K562 (cell line): ENCODE measurements at regions not wholly inside any gene's neighbourhood (a gene's known extent, or its start where the extent isn't known, plus 50 kb on each side); places are given as distances from the start of the nearest gene placed in this dataset.

Source experiments
- ATAC-seq: fragments of 200-7000 bp; cut with Tn5 transposase; 3 replicates; pipeline ENCODE4 v1.9.1; 2020; ENCODE audit warnings: moderate library complexity
- BruUV-seq: library from RNA; stranded (reverse); fragments of 400-500 nt; replicated peaks from 2 replicates; lab custom pipeline; 2021; lab: Mats Ljungman, UMichigan
- CTCF ChIA-PET: fragments of 300-600 bp; formaldehyde crosslinking; extraction: SDS; loops from one replicate; lab custom pipeline; 2021; ENCODE audit warnings: low intra/inter-chr PET ratio; lab: Yijun Ruan, JAX
- POLR2A ChIA-PET: fragments of 300-600, 350-650 bp; sonication (Branson Sonifier 250); formaldehyde crosslinking; extraction: SDS; loops from one replicate; lab custom pipeline; 2021; ENCODE audit warnings: antibody characterized with exemption, inconsistent platforms; lab: Yijun Ruan, JAX
- DNase-seq, 4 experiments: peaks; one replicate each; pipeline versions ENCODE4 v3.0.0 to v3.0.0-alpha.2; 2011 to 2018; ENCODE audit warnings: low spot score in 3 of 4, mixed read lengths in 3 of 4; ENCODE audit errors: extremely low read depth in 1 of 4
- FAIRE-seq: peaks from 2 replicates; lab custom pipeline; 2011; peaks lifted over from hg19 to GRCh38; lab: Jason Lieb, UNC
- H2AFZ ChIP-seq: 2 replicates; pipeline ENCODE4 v1.6.0; 2011; ENCODE audit warnings: low read depth, low read length, control low read depth, inconsistent platforms
- H3K27ac ChIP-seq: fragments of 200-600 bp; 3 replicates; pipeline ENCODE4 v1.8.0; 2011; ENCODE audit warnings: low read depth, mild to moderate bottlenecking, control low read depth, inconsistent platforms, low read length, moderate library complexity, mixed read lengths; ENCODE audit errors: extremely low read depth
- H3K27me3 ChIP-seq, 2 experiments: fragments of 300-600 bp in 1 of 2; 2 replicates in 1 of 2; 3 replicates in 1 of 2; pipeline versions ENCODE4 v1.6.0 to v1.8.0; 2011; ENCODE audit warnings: inconsistent platforms in 2 of 2, low read length in 2 of 2, mild to moderate bottlenecking in 1 of 2, mixed read lengths in 1 of 2, moderate library complexity in 1 of 2; ENCODE audit not compliant: control insufficient read depth in 2 of 2, insufficient read depth in 2 of 2
- H3K36me3 ChIP-seq: fragments of 300-600 bp; 3 replicates; pipeline ENCODE4 v1.8.0; 2011; ENCODE audit warnings: mild to moderate bottlenecking, low read length, inconsistent platforms; ENCODE audit not compliant: control insufficient read depth, insufficient read depth
- H3K4me1 ChIP-seq, 2 experiments: fragments of 200-600 bp in 1 of 2; replicated peaks in 1 of 2; 2 replicates in 1 of 2; 3 replicates in 1 of 2; pipeline versions ENCODE4 v1.5.1 to v1.8.0; 2011; ENCODE audit warnings: inconsistent platforms in 2 of 2, low read length in 2 of 2, mild to moderate bottlenecking in 1 of 2, mixed read lengths in 1 of 2, moderate library complexity in 1 of 2; ENCODE audit not compliant: control insufficient read depth in 2 of 2, insufficient read depth in 2 of 2
- H3K4me2 ChIP-seq: 2 replicates; pipeline ENCODE4 v1.6.1; 2011; ENCODE audit warnings: low read length, control low read depth, inconsistent platforms, mixed read lengths; ENCODE audit not compliant: insufficient read depth
- H3K4me3 ChIP-seq: fragments of 200-600 bp; sonication (generic), shearing (Covaris generic); 2 replicates; pipeline ENCODE4 v1.5.1; 2016; ENCODE audit warnings: control low read depth, inconsistent platforms
- H3K79me2 ChIP-seq: fragments of 200-600 bp; 3 replicates; pipeline ENCODE4 v1.8.0; 2011; ENCODE audit warnings: low read length, inconsistent platforms; ENCODE audit not compliant: control insufficient read depth, insufficient read depth
- H3K9ac ChIP-seq, 2 experiments: 2 replicates each; pipeline versions ENCODE4 v1.6.0 to v1.6.1; 2011; ENCODE audit warnings: low read depth in 2 of 2, low read length in 2 of 2, control low read depth in 1 of 2, inconsistent platforms in 1 of 2, mild to moderate bottlenecking in 1 of 2, mixed read lengths in 1 of 2; ENCODE audit not compliant: insufficient read depth in 1 of 2
- H3K9me1 ChIP-seq: one replicate; pipeline ENCODE4 v1.6.0; 2011; ENCODE audit warnings: inconsistent platforms, mild to moderate bottlenecking, low read length, moderate library complexity; ENCODE audit not compliant: control insufficient read depth, insufficient read depth
- H3K9me3 ChIP-seq: replicated peaks from 2 replicates; pipeline ENCODE4 v1.5.1; 2011; ENCODE audit warnings: low read depth, low read length, inconsistent platforms; ENCODE audit not compliant: control insufficient read depth, insufficient read depth
- H4K20me1 ChIP-seq: replicated peaks from 2 replicates; pipeline ENCODE4 v1.6.1; 2011; ENCODE audit warnings: low read length, inconsistent platforms, mixed read lengths; ENCODE audit not compliant: control insufficient read depth, insufficient read depth
- CREB1 ChIP-seq, 2 experiments: sonication (generic) in 1 of 2; formaldehyde crosslinking in 1 of 2; IDR thresholded peaks; 2 replicates each; pipeline versions ENCODE4 v1.6.1 to v1.8.0; 2012 to 2022; ENCODE audit warnings: inconsistent platforms in 1 of 2, mild to moderate bottlenecking in 1 of 2, missing genetic modification reagents in 1 of 2, moderate library complexity in 1 of 2
- CTCF ChIP-seq, 3 experiments: IDR thresholded peaks in 2 of 3; conservative IDR thresholded peaks in 1 of 3; 2 replicates each; pipeline ENCODE4 v1.5.1; 2011 to 2012; ENCODE audit warnings: low read length in 3 of 3, mild to moderate bottlenecking in 3 of 3, control low read depth in 2 of 3, improper control_type of control experiment in 1 of 3, inconsistent platforms in 1 of 3, low read depth in 1 of 3, mixed read lengths in 1 of 3, moderate library complexity in 1 of 3; ENCODE audit not compliant: insufficient read depth in 2 of 3
- RAD21 ChIP-seq, 2 experiments: fragments of 250-450 bp in 1 of 2; fragments of 450-650 bp in 1 of 2; sonication (Bioruptor Pico) in 1 of 2; formaldehyde crosslinking in 1 of 2; IDR thresholded peaks in 1 of 2; conservative IDR thresholded peaks in 1 of 2; 2 replicates each; pipeline versions ENCODE4 v1.4.0 to v1.8.0; 2020 to 2022; ENCODE audit warnings: mild to moderate bottlenecking in 2 of 2, moderate library complexity in 1 of 2
- REST ChIP-seq, 2 experiments: fragments of 450-650 bp; formaldehyde crosslinking in 1 of 2; IDR thresholded peaks; 2 replicates each; pipeline versions ENCODE4 v1.4.0 to v1.6.1; 2014 to 2020; ENCODE audit warnings: mild to moderate bottlenecking in 2 of 2, borderline replicate concordance in 1 of 2, low read depth in 1 of 2
- WGBS: fragments of 100-300 bp; shearing (Covaris generic); methylation state at CpG from one replicate; pipeline ENCODE4 v1.1.6; 2016; ENCODE audit warnings: low coverage, mixed read lengths; ENCODE audit not compliant: insufficient coverage; ENCODE audit errors: missing lambda C conversion rate; 5-methylcytosine and 5-hydroxymethylcytosine counted together
- in situ Hi-C: fragments of 300-500 bp; cut with MboI; formaldehyde crosslinking; loops from 4 replicates; pipeline ENCODE4 v1.15.0; 2018; ENCODE audit warnings: inconsistent platforms, mixed read lengths
- intact Hi-C: fragments of 100-400 bp; cut with micrococcal nuclease; formaldehyde crosslinking; loops from 2 replicates; pipeline ENCODE4 v1.14.2; 2022
- TF ChIP-seq, protein P1 (sequence below): sonication (generic); formaldehyde crosslinking; IDR thresholded peaks from 2 replicates; pipeline ENCODE4 v1.8.1; 2023; ENCODE audit warnings: mild to moderate bottlenecking, missing genetic modification reagents

GRCh38 chr6:137798846-137799245 is 68.2 kb upstream of the TNFAIP3 start:
- 63% methylated on average over 3 of the region's 3 CpGs for WGBS
- H3K4me2 ChIP-seq = no peak overlapping the region
- H2AFZ ChIP-seq = no peak overlapping the region
- H3K27ac ChIP-seq = no peak overlapping the region
- FAIRE-seq (no peak), DNase-seq (no peak), ATAC-seq (no peak)
- BruUV-seq = no TSS peak
- H3K9me3 ChIP-seq = 0 out of 2 replicates have a peak, but pooled peaks cover 2% of the 10 kb centered on the region
- no peak overlapping the region for H3K9ac ChIP-seq
- intact Hi-C loops = no loop called here
- no peaks in the 10 kb centered on the region for H4K20me1 ChIP-seq
- CTCF ChIA-PET = interaction anchor here (0.8 to 1.9 kb wide), 6 partner anchors 69 to 206 kb away, joined by 3 to 12 read pairs (median 4); partner anchors contain the start of gene TNFAIP3
- H3K4me1 ChIP-seq = peaks cover 0 to 18% of the 10 kb centered on the region in 2 experiments; a peak in 4 of 5 replicates
- POLR2A ChIA-PET = interaction anchor here (1.1 to 2.1 kb wide), 4 partner anchors 11 to 177 kb away, joined by 3 to 6 read pairs (median 4); no protein-coding TSS in a partner anchor
- in situ Hi-C loops = loop anchor here (5.0 kb wide), 2 partner anchors 68 to 92 kb away; partner anchors contain the start of gene TNFAIP3
- no peaks in the 10 kb centered on the region for H3K27me3 ChIP-seq
- H3K36me3 ChIP-seq = no peaks in the 10 kb centered on the region
- no peaks in the 10 kb centered on the region for H3K9me1 ChIP-seq
- H3K4me3 ChIP-seq = no peak overlapping the region
- no peaks in the 10 kb centered on the region for H3K79me2 ChIP-seq
- TF ChIP-seq CTCF (IDR thresholded peaks at IDR 0.05 in 2 of 3, conservative IDR thresholded peaks at IDR 0.05 in 1 of 3; ENCODE audit: insufficient read depth in 2 of 3, low read depth in 1 of 3, low read length in 3 of 3) (peak in 1 of 3 experiments; percentile 19; a peak in 1 of 6 replicates), CREB1 (IDR thresholded peaks at IDR 0.05) (no peak), CREB1 (CRISPR knock-in tag; IDR thresholded peaks at IDR 0.05) (0 out of 2 replicates have a peak, but pooled peaks have one; percentile 4), REST (IDR thresholded peaks at IDR 0.05; ENCODE audit: borderline replicate concordance) (peak; percentile 14; the same call in 1 of the 2 replicates), REST (CRISPR knock-in tag; IDR thresholded peaks at IDR 0.05; ENCODE audit: low read depth) (no peak), RAD21 (CRISPR knock-in tag; conservative IDR thresholded peaks at IDR 0.05 in 1 of 2, IDR thresholded peaks at IDR 0.05 in 1 of 2) (peak in 1 of 2 experiments; percentile 38; a peak in 1 of 4 replicates)
- TF ChIP-seq, protein P1, sequence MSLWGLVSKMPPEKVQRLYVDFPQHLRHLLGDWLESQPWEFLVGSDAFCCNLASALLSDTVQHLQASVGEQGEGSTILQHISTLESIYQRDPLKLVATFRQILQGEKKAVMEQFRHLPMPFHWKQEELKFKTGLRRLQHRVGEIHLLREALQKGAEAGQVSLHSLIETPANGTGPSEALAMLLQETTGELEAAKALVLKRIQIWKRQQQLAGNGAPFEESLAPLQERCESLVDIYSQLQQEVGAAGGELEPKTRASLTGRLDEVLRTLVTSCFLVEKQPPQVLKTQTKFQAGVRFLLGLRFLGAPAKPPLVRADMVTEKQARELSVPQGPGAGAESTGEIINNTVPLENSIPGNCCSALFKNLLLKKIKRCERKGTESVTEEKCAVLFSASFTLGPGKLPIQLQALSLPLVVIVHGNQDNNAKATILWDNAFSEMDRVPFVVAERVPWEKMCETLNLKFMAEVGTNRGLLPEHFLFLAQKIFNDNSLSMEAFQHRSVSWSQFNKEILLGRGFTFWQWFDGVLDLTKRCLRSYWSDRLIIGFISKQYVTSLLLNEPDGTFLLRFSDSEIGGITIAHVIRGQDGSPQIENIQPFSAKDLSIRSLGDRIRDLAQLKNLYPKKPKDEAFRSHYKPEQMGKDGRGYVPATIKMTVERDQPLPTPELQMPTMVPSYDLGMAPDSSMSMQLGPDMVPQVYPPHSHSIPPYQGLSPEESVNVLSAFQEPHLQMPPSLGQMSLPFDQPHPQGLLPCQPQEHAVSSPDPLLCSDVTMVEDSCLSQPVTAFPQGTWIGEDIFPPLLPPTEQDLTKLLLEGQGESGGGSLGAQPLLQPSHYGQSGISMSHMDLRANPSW (CRISPR knock-in tag) = no peak
